ENCODE measurements at regions not wholly inside any gene's neighbourhood (a gene's known extent, or its start where the extent isn't known, plus 50 kb on each side); places are given as distances from the start of the nearest gene placed in this dataset.
A peak's percentile ranks its signal among the peaks of the same experiment; 100 is the strongest.
"Not testable (repeated sequence)": the region's sequence is repeated elsewhere in the genome, so short reads cannot be mapped to it uniquely, and the experiment has no call there.

GRCh38 chr12:95358111-95359083, 115.6 kb upstream of the METAP2 start:
- no peak for DNase-seq (ENCODE audit: low read depth)

GRCh38 chr12:95365912-95366311, 108.0 kb upstream of the METAP2 start:
- no peak for DNase-seq (ENCODE audit: low read depth)

GRCh38 chr12:95368931-95369330, 105.0 kb upstream of the METAP2 start:
- DNase-seq (ENCODE audit: low read depth) = no peak

GRCh38 chr12:95371571-95371970, 102.4 kb upstream of the METAP2 start:
- DNase-seq (ENCODE audit: low read depth) = no peak

- DNase-seq (ENCODE audit: low read depth) = not testable (repeated sequence)
Observed at GRCh38 chr12:95379481-95379880, 94.5 kb upstream of the METAP2 start.

GRCh38 chr12:95380334-95380733, 93.6 kb upstream of the METAP2 start:
- not testable (repeated sequence) for DNase-seq (ENCODE audit: low read depth)

GRCh38 chr12:95380997-95381786, 92.8 kb upstream of the METAP2 start:
- DNase-seq (ENCODE audit: low read depth) = no peak

- DNase-seq (ENCODE audit: low read depth) = peak; percentile 88
Observed at GRCh38 chr12:95383920-95384319, 90.0 kb upstream of the METAP2 start.

GRCh38 chr12:95384785-95385184, 89.2 kb upstream of the METAP2 start:
- no peak for DNase-seq (ENCODE audit: low read depth)

- peak; percentile 78 for DNase-seq (ENCODE audit: low read depth)
Observed at GRCh38 chr12:95385246-95386035, 88.5 kb upstream of the METAP2 start.

GRCh38 chr12:95386051-95386450, 87.9 kb upstream of the METAP2 start:
- DNase-seq (ENCODE audit: low read depth) = no peak

- not testable (repeated sequence) for DNase-seq (ENCODE audit: low read depth)
Observed at GRCh38 chr12:95388260-95388659, 85.7 kb upstream of the METAP2 start.

- no peak for DNase-seq (ENCODE audit: low read depth)
Observed at GRCh38 chr12:95390192-95390591, 83.8 kb upstream of the METAP2 start.

GRCh38 chr12:95390932-95391331, 83.0 kb upstream of the METAP2 start:
- DNase-seq (ENCODE audit: low read depth) = no peak

- no peak for DNase-seq (ENCODE audit: low read depth)
Observed at GRCh38 chr12:95393191-95393790, 80.7 kb upstream of the METAP2 start.

GRCh38 chr12:95395696-95396095, 78.3 kb upstream of the METAP2 start:
- no peak for DNase-seq (ENCODE audit: low read depth)

- DNase-seq (ENCODE audit: low read depth) = peak; percentile 66
Observed at GRCh38 chr12:95396849-95397468, 77.0 kb upstream of the METAP2 start.

- DNase-seq (ENCODE audit: low read depth) = no peak
Observed at GRCh38 chr12:95397571-95397970, 76.4 kb upstream of the METAP2 start.

GRCh38 chr12:95402096-95402495, 71.9 kb upstream of the METAP2 start:
- no peak for DNase-seq (ENCODE audit: low read depth)

GRCh38 chr12:95408201-95408600, 65.8 kb upstream of the METAP2 start:
- no peak for DNase-seq (ENCODE audit: low read depth)

- no peak for DNase-seq (ENCODE audit: low read depth)
Observed at GRCh38 chr12:95411057-95411456, 62.9 kb upstream of the METAP2 start.
